NB4 (cell line): ENCODE measurements at regions not wholly inside any gene's neighbourhood (a gene's known extent, or its start where the extent isn't known, plus 50 kb on each side); places are given as distances from the start of the nearest gene placed in this dataset.

Source experiments
- DNase-seq: peaks from one replicate; pipeline ENCODE4 v3.0.0; 2010; ENCODE audit warnings: low read depth
- H3K4me3 ChIP-seq: one replicate; pipeline ENCODE4 v1.5.1; 2011; ENCODE audit warnings: mild to moderate bottlenecking, low read depth, low read length, moderate library complexity
- MAX ChIP-seq: IDR thresholded peaks from 2 replicates; pipeline ENCODE4 v1.6.1; 2011; ENCODE audit warnings: low read depth, low read length
- MYC ChIP-seq: IDR thresholded peaks from 2 replicates; pipeline ENCODE4 v1.6.1; 2011; ENCODE audit warnings: low read depth, low read length
- POLR2A ChIP-seq: IDR thresholded peaks from 2 replicates; pipeline ENCODE4 v1.6.1; 2011; ENCODE audit warnings: mild to moderate bottlenecking; ENCODE audit not compliant: insufficient read length; ENCODE audit errors: extremely low read depth
- TF ChIP-seq, protein P1 (sequence below): IDR thresholded peaks from one replicate; pipeline ENCODE4 v1.5.1; 2012; ENCODE audit warnings: low read depth, low read length

DNA sequence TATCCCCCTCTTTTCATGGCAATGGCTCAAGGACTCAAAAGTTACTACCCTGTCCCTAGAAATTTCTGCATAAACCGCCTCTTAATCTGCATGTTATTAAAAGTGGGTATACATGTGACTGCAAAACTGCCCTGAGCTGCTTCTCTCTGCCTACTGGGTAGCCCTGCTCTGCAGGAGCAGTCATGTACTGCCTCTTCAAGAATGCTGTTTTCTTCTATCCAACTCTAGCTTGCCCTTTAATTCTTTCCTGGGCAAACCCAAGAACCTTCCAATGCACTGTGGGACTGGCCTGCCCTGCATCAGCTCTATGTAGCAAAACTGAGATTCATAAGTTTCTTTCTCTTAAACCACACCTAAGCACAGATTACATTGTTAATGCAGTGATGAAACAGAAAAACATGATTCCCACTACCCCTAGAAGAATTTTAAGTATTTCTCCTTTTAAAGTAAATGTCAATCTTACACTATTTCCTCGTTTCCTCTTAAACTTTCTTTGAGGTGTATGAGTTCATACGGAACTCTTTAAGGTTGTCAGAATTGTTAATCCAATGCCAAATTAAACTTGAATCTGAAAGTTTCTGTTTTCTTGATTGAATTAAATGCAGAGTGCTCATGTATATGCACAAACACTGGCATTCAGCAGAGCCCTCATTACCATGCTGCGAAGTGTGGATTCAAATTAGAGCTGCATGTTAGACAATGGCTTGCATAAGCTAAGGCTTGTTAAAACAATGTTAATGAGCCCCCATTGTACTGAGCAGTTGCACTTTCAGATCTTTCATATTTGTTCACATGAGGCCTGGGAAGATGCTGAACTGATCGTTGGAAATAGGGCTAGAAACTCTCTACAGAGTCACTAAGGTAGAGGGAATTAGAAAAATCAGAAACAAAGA, 669.9 kb upstream of the PCDH20 start:
- DNase-seq = no peak
- H3K4me3 ChIP-seq = no peak overlapping the region
- TF ChIP-seq MAX (no peak), MYC (no peak), POLR2A (no peak)
- TF ChIP-seq, protein P1, sequence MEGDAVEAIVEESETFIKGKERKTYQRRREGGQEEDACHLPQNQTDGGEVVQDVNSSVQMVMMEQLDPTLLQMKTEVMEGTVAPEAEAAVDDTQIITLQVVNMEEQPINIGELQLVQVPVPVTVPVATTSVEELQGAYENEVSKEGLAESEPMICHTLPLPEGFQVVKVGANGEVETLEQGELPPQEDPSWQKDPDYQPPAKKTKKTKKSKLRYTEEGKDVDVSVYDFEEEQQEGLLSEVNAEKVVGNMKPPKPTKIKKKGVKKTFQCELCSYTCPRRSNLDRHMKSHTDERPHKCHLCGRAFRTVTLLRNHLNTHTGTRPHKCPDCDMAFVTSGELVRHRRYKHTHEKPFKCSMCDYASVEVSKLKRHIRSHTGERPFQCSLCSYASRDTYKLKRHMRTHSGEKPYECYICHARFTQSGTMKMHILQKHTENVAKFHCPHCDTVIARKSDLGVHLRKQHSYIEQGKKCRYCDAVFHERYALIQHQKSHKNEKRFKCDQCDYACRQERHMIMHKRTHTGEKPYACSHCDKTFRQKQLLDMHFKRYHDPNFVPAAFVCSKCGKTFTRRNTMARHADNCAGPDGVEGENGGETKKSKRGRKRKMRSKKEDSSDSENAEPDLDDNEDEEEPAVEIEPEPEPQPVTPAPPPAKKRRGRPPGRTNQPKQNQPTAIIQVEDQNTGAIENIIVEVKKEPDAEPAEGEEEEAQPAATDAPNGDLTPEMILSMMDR = no peak

DNA sequence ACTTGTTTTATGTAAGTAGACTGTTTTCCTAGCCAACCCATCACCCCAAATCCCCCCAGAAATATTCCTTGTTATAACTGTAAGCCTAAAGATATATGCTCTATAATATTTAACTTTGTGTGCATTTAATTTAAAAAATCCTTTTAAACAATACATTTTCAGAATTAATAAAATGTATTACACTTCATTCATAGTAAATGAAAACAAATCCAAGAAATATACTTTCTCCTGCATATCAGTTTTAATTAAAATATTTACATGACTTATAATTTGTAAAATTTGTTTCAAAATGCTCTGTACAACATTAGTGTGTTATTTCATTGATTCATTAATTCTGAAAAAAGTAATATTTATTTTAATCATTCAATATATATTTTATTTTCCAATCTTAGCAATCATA, 669.1 kb upstream of the PCDH20 start:
- TF ChIP-seq MAX (no peak), POLR2A (no peak), MYC (no peak)
- TF ChIP-seq, protein P1 = no peak
- no peak overlapping the region for H3K4me3 ChIP-seq
- DNase-seq = no peak

GRCh38 chr13:62067821-62068220, 652.2 kb upstream of the PCDH20 start:
- TF ChIP-seq MAX = no peak
- no peak for DNase-seq
- no peak overlapping the region for H3K4me3 ChIP-seq

DNA sequence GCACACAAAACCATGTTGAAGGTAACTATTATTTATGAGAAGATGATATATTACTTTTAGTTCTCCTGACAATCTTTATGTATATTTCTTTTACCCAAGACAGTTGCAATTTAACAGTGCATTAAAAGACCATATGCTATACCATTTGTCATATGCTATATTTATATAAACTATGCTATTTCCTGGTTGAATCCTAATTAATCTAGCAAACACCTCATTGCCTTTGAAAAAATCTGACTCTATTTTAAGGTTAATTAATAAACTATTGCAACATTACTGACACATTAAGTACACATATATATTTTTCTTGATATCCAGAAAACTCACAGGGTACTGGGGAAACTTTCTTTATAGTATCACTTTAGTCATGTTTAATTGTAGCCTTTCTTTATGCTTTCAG, 649.4 kb upstream of the PCDH20 start:
- H3K4me3 ChIP-seq = no peak overlapping the region
- TF ChIP-seq POLR2A (no peak), MAX (no peak), MYC (no peak)
- TF ChIP-seq, protein P1 = no peak
- no peak for DNase-seq

DNA sequence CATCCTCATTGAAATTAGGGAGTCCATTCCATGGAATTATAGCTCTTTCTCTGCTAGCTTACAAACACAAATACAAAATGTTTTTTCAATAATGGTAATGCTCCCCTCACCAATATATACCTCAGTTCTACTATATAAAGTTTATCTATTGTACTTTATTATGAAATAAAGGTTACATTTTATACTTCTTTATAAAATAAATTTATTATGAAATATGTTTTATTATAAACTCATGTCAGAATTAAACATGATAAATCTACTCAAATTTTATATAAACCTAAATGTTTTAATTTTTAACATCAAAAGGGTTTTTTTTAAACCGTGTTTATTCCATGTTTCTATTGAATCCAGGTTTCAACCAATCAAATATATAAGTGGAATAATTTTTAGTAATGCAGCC, 646.1 kb upstream of the PCDH20 start:
- TF ChIP-seq MAX (no peak), POLR2A (no peak), MYC (no peak)
- TF ChIP-seq, protein P1 = no peak
- H3K4me3 ChIP-seq = no peak overlapping the region

DNA sequence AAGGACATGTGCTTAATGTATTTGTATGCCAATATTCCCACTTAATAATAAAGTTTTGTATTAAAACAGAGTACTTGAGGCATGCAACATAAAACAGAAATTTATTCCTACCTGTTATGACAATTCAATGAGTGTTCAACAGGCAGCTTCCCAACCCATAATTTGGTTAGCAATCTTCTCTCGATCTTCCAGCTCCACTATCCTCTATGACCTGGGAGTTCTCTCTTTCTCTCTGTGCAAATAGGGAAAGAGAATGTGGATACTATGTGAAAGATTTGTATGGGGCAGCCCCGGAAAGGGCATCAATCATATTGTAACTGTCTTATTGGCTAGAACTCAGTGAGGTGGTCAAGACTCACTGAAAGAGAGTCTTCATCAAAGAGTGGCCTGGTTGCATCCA, 644.9 kb upstream of the PCDH20 start:
- no peak overlapping the region for H3K4me3 ChIP-seq
- no peak for DNase-seq
- TF ChIP-seq, protein P1 = no peak
- no peak for TF ChIP-seq MYC
- TF ChIP-seq MAX = no peak
- TF ChIP-seq POLR2A = no peak

More for the DNA sequence above, 646.1 kb upstream of the PCDH20 start:
- DNase-seq = no peak
